H9 (cell line): ENCODE measurements at regions not wholly inside any gene's neighbourhood (a gene's known extent, or its start where the extent isn't known, plus 50 kb on each side); places are given as distances from the start of the nearest gene placed in this dataset.

Experiments used
- DNase-seq: peaks from one replicate; pipeline ENCODE4 v3.0.0-alpha.2; 2017
- H2AFZ ChIP-seq: one replicate; pipeline ENCODE4 v1.6.1; 2013; ENCODE audit warnings: mild to moderate bottlenecking, low read length, control low read depth, moderate library complexity
- H2AK5ac ChIP-seq: 2 replicates; pipeline ENCODE4 v1.6.1; 2013; ENCODE audit warnings: low read length, control low read depth, mixed read lengths; ENCODE audit not compliant: insufficient read length
- H2BK120ac ChIP-seq: one replicate; pipeline ENCODE4 v1.6.1; 2013; ENCODE audit warnings: low read depth, mild to moderate bottlenecking, low read length, control low read depth, inconsistent platforms; ENCODE audit not compliant: poor library complexity, severe bottlenecking
- H2BK12ac ChIP-seq: 2 replicates; pipeline ENCODE4 v1.6.1; 2013; ENCODE audit warnings: low read length, control low read depth, mixed read lengths, low read depth; ENCODE audit not compliant: insufficient read length
- H2BK15ac ChIP-seq: 2 replicates; pipeline ENCODE4 v1.6.1; 2013; ENCODE audit warnings: low read depth, low read length, control low read depth
- H2BK20ac ChIP-seq: one replicate; pipeline ENCODE4 v1.6.1; 2013; ENCODE audit warnings: low read depth, mild to moderate bottlenecking, low read length, control low read depth, inconsistent platforms; ENCODE audit not compliant: poor library complexity, severe bottlenecking
- H2BK5ac ChIP-seq: 2 replicates; pipeline ENCODE4 v1.6.1; 2013; ENCODE audit warnings: low read length, control low read depth, mixed read lengths; ENCODE audit not compliant: insufficient read length
- H3K14ac ChIP-seq: 2 replicates; pipeline ENCODE4 v1.6.1; 2013; ENCODE audit warnings: low read length, control low read depth; ENCODE audit not compliant: insufficient read depth
- H3K18ac ChIP-seq: 2 replicates; pipeline ENCODE4 v1.6.1; 2013; ENCODE audit warnings: low read depth, mild to moderate bottlenecking, mixed read lengths, low read length, control low read depth; ENCODE audit not compliant: insufficient read length
- H3K23ac ChIP-seq: 2 replicates; pipeline ENCODE4 v1.6.1; 2013; ENCODE audit warnings: low read length, control low read depth, mixed read lengths, low read depth; ENCODE audit not compliant: insufficient read length
- H3K23me2 ChIP-seq: 2 replicates; pipeline ENCODE4 v1.6.1; 2013; ENCODE audit warnings: low read depth, mild to moderate bottlenecking, mixed read lengths, low read length, control low read depth; ENCODE audit not compliant: insufficient read length, poor library complexity, severe bottlenecking
- H3K27ac ChIP-seq: 2 replicates; pipeline ENCODE4 v1.5.1; 2013; ENCODE audit warnings: low read length, control low read depth, mixed read lengths, low read depth; ENCODE audit not compliant: insufficient read length
- H3K27me3 ChIP-seq: 2 replicates; pipeline ENCODE4 v1.6.1; 2013; ENCODE audit warnings: low read length, control low read depth, inconsistent platforms; ENCODE audit not compliant: insufficient read depth
- H3K4ac ChIP-seq: 2 replicates; pipeline ENCODE4 v1.6.1; 2013; ENCODE audit warnings: low read depth, mild to moderate bottlenecking, control low read depth, inconsistent platforms, low read length, moderate library complexity
- H3K4me1 ChIP-seq: 2 replicates; pipeline ENCODE4 v1.6.1; 2013; ENCODE audit warnings: low read length, control low read depth, inconsistent platforms; ENCODE audit not compliant: insufficient read depth
- H3K4me2 ChIP-seq: 2 replicates; pipeline ENCODE4 v1.6.1; 2013; ENCODE audit warnings: low read length, control low read depth, mixed read lengths; ENCODE audit not compliant: insufficient read length, insufficient read depth
- H3K56ac ChIP-seq: 2 replicates; pipeline ENCODE4 v1.6.1; 2013; ENCODE audit warnings: low read depth, mild to moderate bottlenecking, mixed read lengths, low read length, control low read depth; ENCODE audit not compliant: insufficient read length
- H3K79me1 ChIP-seq: 2 replicates; pipeline ENCODE4 v1.6.1; 2013; ENCODE audit warnings: low read depth, mild to moderate bottlenecking, moderate library complexity, low read length, control low read depth, inconsistent platforms; ENCODE audit not compliant: insufficient read depth, poor library complexity, severe bottlenecking
- H3K79me2 ChIP-seq: 2 replicates; pipeline ENCODE4 v1.6.1; 2013; ENCODE audit warnings: low read length, control low read depth, inconsistent platforms; ENCODE audit not compliant: insufficient read depth
- H3K9ac ChIP-seq: 2 replicates; pipeline ENCODE4 v1.6.1; 2013; ENCODE audit warnings: low read length, control low read depth, mixed read lengths; ENCODE audit not compliant: insufficient read length; ENCODE audit errors: extremely low read depth
- H3K9me3 ChIP-seq: one replicate; pipeline ENCODE4 v1.6.1; 2013; ENCODE audit warnings: low read depth, low read length, inconsistent platforms; ENCODE audit not compliant: control insufficient read depth
- H3T11ph ChIP-seq: one replicate; pipeline ENCODE4 v1.6.1; 2013; ENCODE audit warnings: mild to moderate bottlenecking, low read length, control low read depth, inconsistent platforms
- H4K20me1 ChIP-seq: one replicate; pipeline ENCODE4 v1.6.1; 2013; ENCODE audit not compliant: control insufficient read depth, insufficient read length, insufficient read depth
- H4K5ac ChIP-seq: 2 replicates; pipeline ENCODE4 v1.6.1; 2013; ENCODE audit warnings: low read depth, mild to moderate bottlenecking, mixed read lengths, low read length, control low read depth; ENCODE audit not compliant: insufficient read length
- H4K8ac ChIP-seq: replicated peaks from 2 replicates; pipeline ENCODE4 v1.6.1; 2013; ENCODE audit warnings: low read length, control low read depth, mixed read lengths, low read depth; ENCODE audit not compliant: insufficient read length
- H4K91ac ChIP-seq: 2 replicates; pipeline ENCODE4 v1.6.1; 2013; ENCODE audit warnings: low read depth, mild to moderate bottlenecking, moderate library complexity, mixed read lengths, low read length, control low read depth; ENCODE audit not compliant: insufficient read length
- H3K27ac Mint-ChIP-seq, 3 experiments: 2 replicates in 2 of 3; 3 replicates in 1 of 3; pipeline ENCODE4 v1.8.0; 2020 to 2021; ENCODE audit warnings: mixed read lengths in 3 of 3, mild to moderate bottlenecking in 1 of 3, moderate library complexity in 1 of 3
- H3K27me3 Mint-ChIP-seq: 2 replicates; pipeline ENCODE4 v1.8.0; 2021; ENCODE audit warnings: low read depth, mild to moderate bottlenecking, moderate library complexity, mixed read lengths
- H3K36me3 Mint-ChIP-seq, 3 experiments: 2 replicates in 2 of 3; 3 replicates in 1 of 3; pipeline ENCODE4 v1.8.0; 2020 to 2021; ENCODE audit warnings: low read depth in 3 of 3, mixed read lengths in 3 of 3; ENCODE audit not compliant: insufficient read depth in 1 of 3
- H3K4me1 Mint-ChIP-seq, 2 experiments: 2 replicates each; pipeline ENCODE4 v1.8.0; 2020; ENCODE audit warnings: mixed read lengths in 2 of 2
- H3K4me3 Mint-ChIP-seq, 2 experiments: 2 replicates in 1 of 2; 3 replicates in 1 of 2; pipeline ENCODE4 v1.8.0; 2020 to 2021; ENCODE audit warnings: mild to moderate bottlenecking in 2 of 2, mixed read lengths in 2 of 2, moderate library complexity in 1 of 2
- H3K9me3 Mint-ChIP-seq, 2 experiments: 2 replicates in 1 of 2; 3 replicates in 1 of 2; pipeline ENCODE4 v1.8.0; 2020; ENCODE audit warnings: mild to moderate bottlenecking in 2 of 2, mixed read lengths in 2 of 2, moderate library complexity in 1 of 2
- TF ChIP-seq, protein P1 (sequence below): fragments of 200-600 bp; sonication (generic); conservative IDR thresholded peaks from 3 replicates; pipeline ENCODE4 v1.8.0; 2021; ENCODE audit warnings: antibody characterized with exemption, mild to moderate bottlenecking

DNA sequence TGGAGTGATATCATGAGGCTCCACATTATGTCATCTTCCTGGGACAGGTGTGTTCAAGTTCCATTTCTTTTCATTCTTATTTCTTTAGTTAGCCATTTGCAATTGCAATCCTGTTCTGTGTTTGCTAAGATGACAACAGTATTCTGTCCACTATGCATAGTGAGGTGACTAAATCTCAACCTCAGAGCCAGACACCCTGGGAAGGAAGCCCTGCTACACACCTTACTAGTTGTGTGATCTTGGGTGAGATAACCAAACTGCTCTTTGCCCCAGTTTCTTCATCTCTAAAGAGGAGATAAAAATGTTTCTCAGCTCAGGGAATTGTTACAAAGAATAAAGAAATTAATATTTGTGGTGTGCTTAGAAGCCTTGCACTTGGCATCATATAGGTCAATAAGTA lies 215.1 kb upstream of the RPS23 start:
- no peak overlapping the region for H3K4me3 Mint-ChIP-seq
- no peaks in the 10 kb centered on the region for H3K4me1 ChIP-seq
- H3K27ac ChIP-seq = no peak overlapping the region
- no peak overlapping the region for H4K5ac ChIP-seq
- H3K9me3 Mint-ChIP-seq = 0 out of 5 replicates have a peak, but pooled peaks cover 0 to 2% of the 10 kb centered on the region in 2 experiments
- H4K8ac ChIP-seq = no peak overlapping the region
- H3K23me2 ChIP-seq = no peaks in the 10 kb centered on the region
- no peak overlapping the region for H4K91ac ChIP-seq
- H3K4ac ChIP-seq = no peak overlapping the region
- no peak overlapping the region for H3K56ac ChIP-seq
- no peak overlapping the region for H3K18ac ChIP-seq
- H3K36me3 Mint-ChIP-seq = no peaks in the 10 kb centered on the region
- no peak overlapping the region for H2BK5ac ChIP-seq
- TF ChIP-seq, protein P1, sequence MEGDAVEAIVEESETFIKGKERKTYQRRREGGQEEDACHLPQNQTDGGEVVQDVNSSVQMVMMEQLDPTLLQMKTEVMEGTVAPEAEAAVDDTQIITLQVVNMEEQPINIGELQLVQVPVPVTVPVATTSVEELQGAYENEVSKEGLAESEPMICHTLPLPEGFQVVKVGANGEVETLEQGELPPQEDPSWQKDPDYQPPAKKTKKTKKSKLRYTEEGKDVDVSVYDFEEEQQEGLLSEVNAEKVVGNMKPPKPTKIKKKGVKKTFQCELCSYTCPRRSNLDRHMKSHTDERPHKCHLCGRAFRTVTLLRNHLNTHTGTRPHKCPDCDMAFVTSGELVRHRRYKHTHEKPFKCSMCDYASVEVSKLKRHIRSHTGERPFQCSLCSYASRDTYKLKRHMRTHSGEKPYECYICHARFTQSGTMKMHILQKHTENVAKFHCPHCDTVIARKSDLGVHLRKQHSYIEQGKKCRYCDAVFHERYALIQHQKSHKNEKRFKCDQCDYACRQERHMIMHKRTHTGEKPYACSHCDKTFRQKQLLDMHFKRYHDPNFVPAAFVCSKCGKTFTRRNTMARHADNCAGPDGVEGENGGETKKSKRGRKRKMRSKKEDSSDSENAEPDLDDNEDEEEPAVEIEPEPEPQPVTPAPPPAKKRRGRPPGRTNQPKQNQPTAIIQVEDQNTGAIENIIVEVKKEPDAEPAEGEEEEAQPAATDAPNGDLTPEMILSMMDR = no peak
- no peaks in the 10 kb centered on the region for H3K27me3 Mint-ChIP-seq
- H3K14ac ChIP-seq = no peak overlapping the region
- no peaks in the 10 kb centered on the region for H3K9me3 ChIP-seq
- H3K23ac ChIP-seq = no peak overlapping the region
- H2AK5ac ChIP-seq = no peak overlapping the region
- H2BK20ac ChIP-seq = no peak overlapping the region
- H3K27me3 ChIP-seq = no peaks in the 10 kb centered on the region
- no peaks in the 10 kb centered on the region for H3K79me1 ChIP-seq
- no peak overlapping the region for H3K27ac Mint-ChIP-seq
- no peak overlapping the region for H3T11ph ChIP-seq
- no peaks in the 10 kb centered on the region for H3K79me2 ChIP-seq
- H4K20me1 ChIP-seq = no peaks in the 10 kb centered on the region
- H3K4me1 Mint-ChIP-seq = no peaks in the 10 kb centered on the region
- no peak for DNase-seq
- no peak overlapping the region for H3K9ac ChIP-seq
- H3K4me2 ChIP-seq = no peak overlapping the region
- no peak overlapping the region for H2BK12ac ChIP-seq
- H2BK120ac ChIP-seq = no peak overlapping the region
- H2BK15ac ChIP-seq = no peak overlapping the region
- H2AFZ ChIP-seq = no peak overlapping the region
